HCT116 (cell line): ENCODE measurements at regions not wholly inside any gene's neighbourhood (a gene's known extent, or its start where the extent isn't known, plus 50 kb on each side); places are given as distances from the start of the nearest gene placed in this dataset.

Experiments used
- ATAC-seq: fragments of 200-7000 bp; cut with Tn5 transposase; 2 replicates; pipeline ENCODE4 v1.9.1; 2020; ENCODE audit warnings: mild to moderate bottlenecking, moderate library complexity
- BruUV-seq: library from RNA; stranded (reverse); fragments of 400-500 nt; replicated peaks from 2 replicates; lab custom pipeline; 2021; lab: Mats Ljungman, UMichigan
- CTCF ChIA-PET: fragments of 300-600 bp; sonication (Branson Sonifier 250); formaldehyde crosslinking; loops from one replicate; lab custom pipeline; 2021; ENCODE audit warnings: antibody characterized with exemption; lab: Charles Lee
- POLR2A ChIA-PET: fragments of 300-600, 350-600 bp; sonication (Branson Sonifier 250); formaldehyde crosslinking; loops from one replicate; lab custom pipeline; 2021; ENCODE audit warnings: antibody characterized with exemption; lab: Charles Lee
- RAD21 ChIA-PET, 2 experiments: fragments of 300-600 bp; sonication (Branson Sonifier 250); formaldehyde crosslinking; loops; one replicate each; lab custom pipeline; 2023; ENCODE audit warnings: low total read pairs in 2 of 2; ENCODE audit not compliant: uncharacterized antibody in 2 of 2, unreplicated experiment in 2 of 2, low non-redundant PET in 1 of 2; lab: Charles Lee
- DNase-seq: peaks from one replicate; pipeline ENCODE4 v3.0.0-alpha.2; 2010; ENCODE audit warnings: low read depth, low spot score
- H2AFZ ChIP-seq: fragments of 200-600 bp; shearing (Covaris generic), sonication (generic); 2 replicates; pipeline ENCODE4 v1.6.1; 2017; ENCODE audit warnings: low read depth, mixed run types, mixed read lengths, antibody characterized with exemption, low read length; ENCODE audit not compliant: poor library complexity, severe bottlenecking
- H3K27ac ChIP-seq: 2 replicates; pipeline ENCODE4 v1.5.1; 2012; ENCODE audit warnings: low read depth, low read length
- H3K27me3 ChIP-seq: fragments of 200-600 bp; sonication (generic); 2 replicates; pipeline ENCODE4 v1.6.1; 2016; ENCODE audit warnings: mixed run types, low read length, mixed read lengths; ENCODE audit not compliant: insufficient read depth
- H3K36me3 ChIP-seq, 2 experiments: fragments of 200-500 bp in 1 of 2; fragments of 200-600 bp in 1 of 2; sonication (Bioruptor generic) in 1 of 2; sonication (generic) in 1 of 2; 2 replicates each; pipeline versions ENCODE4 v1.5.1 to v1.6.1; 2014 to 2016; ENCODE audit warnings: low read length in 2 of 2, inconsistent platforms in 1 of 2, mixed read lengths in 1 of 2, mixed run types in 1 of 2; ENCODE audit not compliant: insufficient read depth in 2 of 2, control insufficient read depth in 1 of 2
- H3K4me1 ChIP-seq, 2 experiments: fragments of 200-600 bp in 1 of 2; sonication (generic) in 1 of 2; 2 replicates each; pipeline versions ENCODE4 v1.5.1 to v1.6.1; 2012 to 2017; ENCODE audit warnings: low read length in 2 of 2, inconsistent platforms in 1 of 2, mild to moderate bottlenecking in 1 of 2, mixed read lengths in 1 of 2, mixed run types in 1 of 2, moderate library complexity in 1 of 2; ENCODE audit not compliant: insufficient read depth in 2 of 2, control insufficient read depth in 1 of 2
- H3K4me2 ChIP-seq: fragments of 200-600 bp; sonication (generic); 2 replicates; pipeline ENCODE4 v1.6.1; 2017; ENCODE audit warnings: mixed run types, low read length, mixed read lengths
- H3K4me3 ChIP-seq, 2 experiments: fragments of 200-600 bp in 1 of 2; sonication (generic) in 1 of 2; replicated peaks in 1 of 2; 2 replicates each; pipeline ENCODE4 v1.5.1; 2011 to 2016; ENCODE audit warnings: low read length in 2 of 2, control low read depth in 1 of 2, low read depth in 1 of 2, mild to moderate bottlenecking in 1 of 2, mixed read lengths in 1 of 2, mixed run types in 1 of 2
- H3K79me2 ChIP-seq: fragments of 200-600 bp; sonication (generic); 2 replicates; pipeline ENCODE4 v1.6.1; 2017; ENCODE audit warnings: mild to moderate bottlenecking, mixed run types, low read length, moderate library complexity, mixed read lengths; ENCODE audit not compliant: insufficient read depth
- H3K9ac ChIP-seq: fragments of 200-600 bp; sonication (generic); 2 replicates; pipeline ENCODE4 v1.6.1; 2016; ENCODE audit warnings: low read length, mixed read lengths
- H3K9me2 ChIP-seq: fragments of 200-600 bp; sonication (generic), shearing (Covaris generic); 2 replicates; pipeline ENCODE4 v1.6.1; 2017; ENCODE audit warnings: mixed run types, mild to moderate bottlenecking, moderate library complexity; ENCODE audit not compliant: insufficient read depth
- H3K9me3 ChIP-seq, 2 experiments: fragments of 200-500 bp in 1 of 2; fragments of 200-600 bp in 1 of 2; sonication (Bioruptor generic) in 1 of 2; sonication (generic) in 1 of 2; 2 replicates each; pipeline ENCODE4 v1.6.1; 2014 to 2017; ENCODE audit warnings: low read length in 2 of 2, mixed read lengths in 2 of 2, inconsistent platforms in 1 of 2, low read depth in 1 of 2, mild to moderate bottlenecking in 1 of 2, mixed run types in 1 of 2, moderate library complexity in 1 of 2; ENCODE audit not compliant: control insufficient read depth in 1 of 2, insufficient read depth in 1 of 2
- H4K20me1 ChIP-seq: fragments of 200-600 bp; sonication (generic), shearing (Covaris generic); 2 replicates; pipeline ENCODE4 v1.6.1; 2017; ENCODE audit warnings: mixed run types, mild to moderate bottlenecking, moderate library complexity; ENCODE audit not compliant: insufficient read depth
- ATF3 ChIP-seq: IDR thresholded peaks from 2 replicates; pipeline ENCODE4 v1.6.1; 2012
- CBX3 ChIP-seq: IDR thresholded peaks from 2 replicates; pipeline ENCODE4 v1.6.1; 2012; ENCODE audit warnings: low read depth
- CEBPB ChIP-seq: IDR thresholded peaks from 2 replicates; pipeline ENCODE4 v1.6.1; 2012; ENCODE audit warnings: low read depth
- JUND ChIP-seq: IDR thresholded peaks from 2 replicates; pipeline ENCODE4 v1.6.1; 2012
- POLR2A ChIP-seq: IDR thresholded peaks from 2 replicates; pipeline ENCODE4 v1.7.0; 2011; ENCODE audit warnings: borderline replicate concordance; ENCODE audit not compliant: insufficient read depth, insufficient read length; ENCODE audit errors: extremely low read depth
- POLR2AphosphoS5 ChIP-seq: IDR thresholded peaks from 2 replicates; pipeline ENCODE4 v1.6.1; 2011; ENCODE audit warnings: mild to moderate bottlenecking, low read depth, low read length, moderate library complexity
- SIN3A ChIP-seq: IDR thresholded peaks from 2 replicates; pipeline ENCODE4 v1.6.1; 2012; ENCODE audit warnings: low read depth
- SP1 ChIP-seq: IDR thresholded peaks from 2 replicates; pipeline ENCODE4 v1.6.1; 2012; ENCODE audit warnings: low read depth
- SRF ChIP-seq: IDR thresholded peaks from 2 replicates; pipeline ENCODE4 v1.6.1; 2012; ENCODE audit warnings: low read depth
- TCF7L2 ChIP-seq: IDR thresholded peaks from 2 replicates; pipeline ENCODE4 v1.7.0; 2011; ENCODE audit warnings: borderline replicate concordance, inconsistent platforms; ENCODE audit not compliant: insufficient read depth, insufficient read length; ENCODE audit errors: extremely low read depth
- YY1 ChIP-seq: IDR thresholded peaks from 2 replicates; pipeline ENCODE4 v1.6.1; 2011; ENCODE audit warnings: low read length, low read depth, moderate library complexity, mild to moderate bottlenecking; ENCODE audit not compliant: insufficient replicate concordance; ENCODE audit errors: extremely low read depth
- ZBTB33 ChIP-seq: IDR thresholded peaks from 2 replicates; pipeline ENCODE4 v1.6.1; 2011; ENCODE audit warnings: mild to moderate bottlenecking, low read length, moderate library complexity; ENCODE audit not compliant: insufficient replicate concordance; ENCODE audit errors: extremely low read depth
- ZFX ChIP-seq: fragments of 450-650 bp; IDR thresholded peaks from 2 replicates; pipeline ENCODE4 v1.6.1; 2017
- ZNF274 ChIP-seq: fragments of 200-500 bp; sonication (Bioruptor generic); IDR thresholded peaks from 2 replicates; pipeline ENCODE4 v1.6.1; 2014; ENCODE audit warnings: mild to moderate bottlenecking, low read depth, low read length, inconsistent platforms
- intact Hi-C: fragments of 100-400 bp; cut with micrococcal nuclease; formaldehyde crosslinking; loops from 2 replicates; pipeline ENCODE4 v1.10.0; 2022

- TF ChIP-seq CEBPB (no peak), ZBTB33 (no peak), SIN3A (no peak), SRF (no peak), TCF7L2 (no peak), YY1 (no peak), JUND (no peak)
- TF ChIP-seq, all 23 proteins: peak for 0
- Histone ChIP-seq H3K9ac (no peak overlapping the region), H3K27me3 (peaks cover 45% of the 10 kb centered on the region), H4K20me1 (no peaks in the 10 kb centered on the region), H3K79me2 (no peaks in the 10 kb centered on the region), H3K9me3 (no peaks in the 10 kb centered on the region), H2AFZ (no peak overlapping the region), H3K36me3 (no peaks in the 10 kb centered on the region), H3K27ac (no peak overlapping the region), H3K4me2 (no peak overlapping the region), H3K4me1 (no peaks in the 10 kb centered on the region), H3K4me3 (no peak overlapping the region), H3K9me2 (no peaks in the 10 kb centered on the region)
- BruUV-seq: no TSS peak
- ChIA-PET CTCF (no interaction called here), RAD21 (no interaction called here), POLR2A (no interaction called here)
- DNase-seq (no peak), ATAC-seq (no peak)
- intact Hi-C loops: no loop called here
Observed at GRCh38 chr5:167934551-167934971, 356.9 kb upstream of the WWC1 start.

- intact Hi-C loops: no loop called here
- RAD21 ChIA-PET: no interaction called here
- no peak for ATAC-seq
- no peak for TF ChIP-seq ZFX
- TF ChIP-seq POLR2AphosphoS5: no peak
- TF ChIP-seq SRF: no peak
- TF ChIP-seq ZNF274: no peak
- no peak for TF ChIP-seq ATF3
- no peak for TF ChIP-seq POLR2A
- no peak for TF ChIP-seq CBX3
- no peak for TF ChIP-seq SP1
- TF ChIP-seq ZBTB33: no peak
- TF ChIP-seq, all 23 proteins: peak for 0
- POLR2A ChIA-PET: no interaction called here
- no peak for DNase-seq
- H3K27me3 ChIP-seq: peaks cover 51% of the 10 kb centered on the region
- CTCF ChIA-PET: no interaction called here
- H3K79me2 ChIP-seq: no peaks in the 10 kb centered on the region
- no peak overlapping the region for H3K9ac ChIP-seq
- no peaks in the 10 kb centered on the region for H4K20me1 ChIP-seq
- H3K4me1 ChIP-seq: no peaks in the 10 kb centered on the region
- H3K27ac ChIP-seq: no peak overlapping the region
- no peaks in the 10 kb centered on the region for H3K9me2 ChIP-seq
- H3K4me2 ChIP-seq: no peak overlapping the region
- no peak overlapping the region for H3K4me3 ChIP-seq
- no TSS peak for BruUV-seq
- no peaks in the 10 kb centered on the region for H3K9me3 ChIP-seq
- H3K36me3 ChIP-seq: no peaks in the 10 kb centered on the region
- H2AFZ ChIP-seq: no peak overlapping the region
Observed at GRCh38 chr5:167936022-167936421, 355.4 kb upstream of the WWC1 start.
